HG03280 (cell line): ENCODE measurements at regions not wholly inside any gene's neighbourhood (a gene's known extent, or its start where the extent isn't known, plus 50 kb on each side); places are given as distances from the start of the nearest gene placed in this dataset.
"Not testable (repeated sequence)": the region's sequence is repeated elsewhere in the genome, so short reads cannot be mapped to it uniquely, and the experiment has no call there.

Experiments used
- ATAC-seq: cut with Tn5 transposase; IDR thresholded peaks from one replicate; pipeline ENCODE4 v1.9.1; 2021; ENCODE audit warnings: mild to moderate bottlenecking, moderate library complexity; ENCODE audit not compliant: unreplicated experiment

GRCh38 chr12:85424581-85425348 lies 144.7 kb downstream of the ALX1 start:
- peak; percentile 83 for ATAC-seq

DNA sequence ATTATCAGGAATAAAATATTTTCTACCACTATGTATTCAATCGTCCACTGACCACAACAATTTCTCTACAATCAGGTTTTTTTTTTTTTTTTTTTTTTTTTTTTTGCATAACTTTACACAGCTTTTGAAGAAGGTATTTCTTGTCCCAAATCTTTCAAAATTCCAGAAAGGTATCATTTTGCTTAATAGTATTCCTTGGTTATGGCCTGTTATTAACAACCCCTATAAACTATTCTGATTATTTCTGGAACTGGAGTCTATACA lies 145.3 kb downstream of the ALX1 start:
- ATAC-seq: no peak

DNA sequence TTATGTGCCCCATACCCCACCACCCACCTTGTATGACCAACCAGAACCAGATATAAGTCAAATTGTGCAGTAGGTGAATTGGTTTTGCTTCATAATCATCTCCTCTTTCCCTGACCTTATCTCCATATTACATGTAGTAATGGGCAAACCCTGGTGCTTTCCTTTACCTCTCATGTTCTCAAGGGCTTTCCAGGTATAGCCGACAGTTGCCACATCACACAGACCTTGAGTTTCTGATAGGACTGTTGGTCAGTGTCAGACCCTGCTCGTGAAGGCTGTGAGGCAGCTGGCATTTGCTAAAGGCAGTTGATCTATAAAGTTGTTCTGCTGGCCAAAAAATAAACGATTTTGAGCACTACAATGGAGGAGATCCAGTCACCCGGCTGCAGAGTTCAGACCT lies 145.9 kb downstream of the ALX1 start:
- no peak for ATAC-seq

DNA sequence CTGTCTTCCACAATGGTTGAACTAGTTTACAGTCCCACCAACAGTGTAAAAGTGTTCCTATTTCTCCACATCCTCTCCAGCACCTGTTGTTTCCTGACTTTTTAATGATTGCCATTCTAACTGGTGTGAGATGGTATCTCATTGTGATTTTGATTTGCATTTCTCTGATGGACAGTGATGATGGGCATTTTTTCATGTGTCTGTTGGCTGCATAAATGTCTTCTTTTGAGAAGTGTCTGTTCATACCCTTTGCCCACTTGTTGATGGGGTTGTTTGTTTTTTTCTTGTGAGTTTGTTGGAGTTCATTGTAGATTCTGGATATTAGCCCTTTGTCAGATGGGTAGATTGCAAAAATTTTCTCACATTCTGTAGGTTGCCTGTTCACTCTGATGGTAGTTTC lies 153.1 kb downstream of the ALX1 start:
- not testable (repeated sequence) for ATAC-seq

DNA sequence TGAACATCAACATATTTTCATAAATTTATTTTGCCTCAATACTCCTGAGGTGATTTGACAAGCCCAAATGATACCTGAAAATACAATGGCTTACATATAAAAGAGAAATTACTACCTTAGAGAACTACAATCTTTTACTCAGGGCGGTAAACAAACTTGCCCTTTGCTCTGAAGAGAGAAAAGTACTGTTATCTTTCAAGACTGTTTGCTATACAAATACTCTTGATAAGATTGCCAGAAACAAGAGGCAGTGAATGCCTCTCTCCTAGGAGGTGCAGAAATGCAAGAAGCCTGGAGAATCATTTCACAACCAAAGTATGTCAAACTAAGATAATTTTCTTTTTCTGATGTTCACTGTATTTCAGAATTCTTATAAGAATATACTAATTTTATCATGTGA lies 160.3 kb downstream of the ALX1 start:
- no peak for ATAC-seq

GRCh38 chr12:85441025-85441424 lies 161.0 kb downstream of the ALX1 start:
- no peak for ATAC-seq

DNA sequence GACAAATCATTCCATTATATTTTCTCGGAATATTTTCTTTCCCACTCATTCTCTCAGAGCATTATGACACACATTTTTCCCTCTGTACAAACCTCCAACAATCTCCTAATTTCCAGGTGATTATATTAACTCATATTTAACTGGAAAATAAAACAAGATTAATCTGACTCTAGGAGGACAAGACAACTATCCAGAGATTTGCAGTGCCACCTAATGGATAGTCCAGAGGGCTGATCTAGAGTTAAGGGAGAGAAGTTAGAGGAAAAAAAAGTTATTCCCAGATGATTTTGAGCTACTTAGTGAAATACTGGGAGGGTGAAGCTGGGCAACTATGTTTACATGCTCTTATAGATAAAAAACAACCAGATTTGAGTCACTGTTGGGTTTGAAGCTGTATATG lies 161.7 kb downstream of the ALX1 start:
- no peak for ATAC-seq

DNA sequence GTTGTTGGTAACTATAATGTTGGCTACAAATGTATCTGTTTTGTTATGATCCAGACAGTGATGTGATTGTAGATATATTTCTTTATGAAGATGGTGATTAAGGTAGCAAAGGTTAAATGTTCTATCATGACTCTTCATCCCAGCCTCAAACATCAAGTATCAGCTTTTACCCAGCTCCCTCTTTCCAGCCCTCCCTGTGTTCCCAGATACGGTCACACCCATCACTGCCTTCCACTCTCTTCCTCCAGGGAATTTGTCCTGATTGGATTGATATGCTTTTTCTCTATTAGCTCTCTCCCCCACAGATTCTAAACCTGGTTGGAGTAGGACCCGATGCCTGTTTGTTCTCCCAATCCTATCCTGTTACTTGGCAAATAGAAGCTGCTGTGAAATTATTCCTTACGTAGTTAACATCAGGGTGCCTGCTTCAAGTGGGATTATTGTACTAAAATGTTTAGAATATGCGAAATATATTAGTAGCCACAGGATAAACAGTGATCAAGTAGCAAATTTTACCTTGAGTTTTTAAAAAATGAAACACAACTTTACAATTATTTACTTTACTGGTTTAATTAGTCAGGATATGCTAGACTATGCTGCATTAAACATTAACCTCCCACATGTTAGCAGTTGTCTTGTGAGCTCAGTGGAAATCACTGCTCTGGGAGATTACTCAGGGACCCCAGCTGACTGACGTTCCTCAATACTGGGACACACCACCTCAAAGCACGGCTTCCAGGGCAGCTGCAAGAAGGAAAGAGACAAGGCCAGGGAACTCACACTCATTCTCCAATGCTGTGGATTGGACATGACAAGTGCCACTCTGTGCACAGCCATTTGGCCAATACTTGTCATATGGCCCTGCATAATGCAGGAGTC lies 165.3 kb downstream of the ALX1 start:
- ATAC-seq: no peak

DNA sequence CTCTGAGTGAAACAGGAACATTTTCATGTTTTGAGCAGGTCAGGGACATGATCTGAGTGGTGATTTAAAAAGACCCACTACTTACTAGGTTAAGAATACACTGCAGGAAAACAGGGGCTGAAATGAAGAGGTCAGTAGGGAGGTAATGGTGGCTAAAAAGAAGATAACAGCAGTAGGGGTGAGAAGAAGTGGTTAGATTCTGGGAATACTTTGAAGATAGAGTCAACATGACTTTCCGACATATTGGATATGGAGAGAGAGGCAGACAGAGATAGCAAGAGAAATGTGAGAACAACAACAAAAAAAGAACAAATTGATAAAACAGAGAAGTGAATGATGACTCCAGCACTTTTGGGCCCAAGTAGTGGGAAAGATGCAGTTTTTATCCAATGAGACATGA lies 168.0 kb downstream of the ALX1 start:
- no peak for ATAC-seq

DNA sequence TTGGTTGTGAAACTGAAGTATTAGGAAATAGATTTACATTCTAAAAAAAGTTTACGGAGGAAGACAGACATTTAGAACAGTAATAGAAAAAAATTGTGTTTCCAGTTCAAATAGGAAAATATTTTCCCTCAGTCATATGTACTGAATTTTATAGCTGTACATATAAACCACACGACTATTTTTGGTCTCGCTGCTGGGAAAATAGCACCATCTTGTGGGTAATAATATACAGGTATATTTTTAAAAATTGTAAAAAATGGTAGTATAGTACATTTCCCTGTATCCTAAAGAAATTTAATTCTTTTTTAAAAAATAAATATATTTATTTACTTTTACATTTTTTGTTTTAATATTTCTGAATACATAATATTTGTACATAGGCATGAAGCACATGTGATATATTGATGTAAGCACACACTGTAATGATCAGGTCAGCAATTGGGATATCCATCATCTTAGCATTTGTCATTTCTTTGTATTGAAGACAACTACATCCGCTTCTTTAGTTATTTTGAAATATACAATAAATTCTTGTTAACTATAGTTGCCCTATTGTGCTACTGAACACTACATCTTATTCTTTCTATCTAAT lies 168.6 kb downstream of the ALX1 start:
- no peak for ATAC-seq

GRCh38 chr12:85457016-85457415 lies 177.0 kb downstream of the ALX1 start:
- no peak for ATAC-seq

GRCh38 chr12:85461127-85461526 lies 181.1 kb downstream of the ALX1 start:
- ATAC-seq: no peak

- no peak for ATAC-seq
Measured at GRCh38 chr12:85462888-85463287, 182.9 kb downstream of the ALX1 start.

- ATAC-seq: no peak
Measured at GRCh38 chr12:85466890-85467289, 186.9 kb downstream of the ALX1 start.

DNA sequence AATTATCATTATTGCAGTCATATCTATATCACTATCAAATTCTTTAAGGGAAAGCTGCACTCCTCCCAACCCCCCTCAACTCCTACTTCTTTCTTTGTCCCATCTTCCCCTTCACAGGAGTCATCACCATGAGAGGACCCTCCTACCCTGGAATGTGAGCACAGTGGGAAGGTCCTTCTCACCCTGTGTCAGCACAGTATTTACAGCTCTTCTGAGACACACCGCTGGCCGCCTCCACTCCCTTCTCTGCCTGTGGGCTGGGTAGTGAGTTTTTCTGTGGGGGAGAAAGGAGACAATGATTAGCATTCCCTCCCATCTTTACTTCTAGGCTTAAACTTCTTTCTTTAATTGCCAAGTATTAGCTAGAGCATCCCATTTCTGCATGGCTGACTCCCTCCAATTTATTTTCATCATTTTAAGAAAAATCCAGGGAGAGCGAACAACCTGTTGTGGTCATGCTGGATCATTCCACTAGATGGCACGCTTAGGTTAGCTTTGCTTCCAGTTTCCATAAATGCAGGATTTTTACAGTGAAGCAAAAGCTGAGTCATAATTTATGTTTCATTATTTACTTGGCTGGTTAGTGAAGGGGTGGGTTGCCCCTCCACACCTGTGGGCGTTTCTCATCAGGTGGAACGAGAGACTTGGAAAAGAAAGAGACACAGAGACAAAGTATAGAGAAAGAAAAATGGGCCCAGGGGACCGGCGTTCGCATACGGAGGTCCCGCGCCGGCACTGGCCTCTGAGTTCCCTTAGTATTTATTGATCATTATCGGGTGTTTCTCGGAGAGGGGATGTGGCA lies 188.5 kb downstream of the ALX1 start:
- peak; percentile 95 for ATAC-seq

- ATAC-seq: not testable (repeated sequence)
Measured at GRCh38 chr12:85469158-85470086, 189.4 kb downstream of the ALX1 start.

DNA sequence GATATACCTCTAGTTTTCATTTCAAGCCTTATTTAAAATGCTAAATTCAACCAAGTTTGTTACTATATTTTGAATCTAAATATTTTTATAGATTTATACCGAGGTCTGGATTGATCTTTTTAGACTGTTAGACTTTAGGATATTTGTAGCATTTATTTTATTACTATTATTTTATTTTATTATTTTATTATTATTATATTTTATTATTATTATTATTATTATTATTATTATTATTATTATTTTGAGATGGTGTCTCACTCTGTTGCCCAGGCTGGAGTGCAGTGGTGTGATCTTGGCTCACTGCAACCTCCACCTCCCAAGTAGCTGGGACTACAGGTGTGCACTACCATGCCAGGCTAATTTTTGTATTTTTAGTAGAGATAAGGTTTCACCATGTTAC lies 195.3 kb downstream of the ALX1 start:
- not testable (repeated sequence) for ATAC-seq

DNA sequence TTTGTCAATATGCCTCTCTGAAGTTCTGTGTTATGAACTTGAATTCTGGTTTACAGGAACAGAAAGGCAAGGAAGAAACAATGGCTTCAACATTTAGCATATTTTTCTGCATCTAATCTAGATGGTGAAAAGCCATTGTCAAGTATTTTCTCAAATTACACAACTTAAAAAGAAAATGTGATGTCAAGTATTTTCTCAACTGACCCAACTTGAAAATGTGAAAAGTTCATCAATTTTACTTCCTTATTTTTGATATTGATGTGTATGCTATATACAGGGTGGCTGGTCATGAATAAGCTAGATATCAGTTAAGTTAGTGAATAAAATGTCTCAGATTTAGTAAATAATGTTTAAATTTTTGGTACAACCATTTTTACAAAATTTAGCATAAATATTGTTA lies 196.7 kb downstream of the ALX1 start:
- ATAC-seq: no peak

GRCh38 chr12:85484387-85484786 lies 204.4 kb downstream of the ALX1 start:
- ATAC-seq: peak; percentile 75

DNA sequence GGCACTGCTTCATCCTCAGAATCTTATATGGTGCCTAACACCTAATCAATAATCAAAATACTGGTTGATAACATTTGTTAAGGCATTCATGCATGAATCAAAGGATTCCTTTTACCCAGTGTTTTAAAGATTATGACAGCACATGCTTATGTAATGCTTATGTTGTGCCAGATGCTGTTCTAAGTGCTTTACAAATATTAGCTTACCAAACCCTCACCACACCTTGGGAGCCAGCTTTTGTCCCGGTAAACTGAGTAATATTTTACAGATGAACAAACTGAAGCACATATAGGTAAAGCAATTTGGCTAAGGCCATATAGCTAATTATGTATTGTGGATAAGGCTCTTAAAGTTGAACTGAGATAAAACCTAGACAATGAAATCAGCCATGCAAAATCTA lies 209.2 kb downstream of the ALX1 start:
- ATAC-seq: no peak
